Endodermal cell (in vitro differentiated cells): ENCODE measurements at regions not wholly inside any gene's neighbourhood (a gene's known extent, or its start where the extent isn't known, plus 50 kb on each side); places are given as distances from the start of the nearest gene placed in this dataset.

Experiments used
- DNase-seq: peaks from one replicate; pipeline ENCODE4 v3.0.0-alpha.2; 2017
- H3K27ac ChIP-seq: 2 replicates; pipeline ENCODE4 v1.5.1; 2013; ENCODE audit warnings: mild to moderate bottlenecking, low read depth, low read length, moderate library complexity
- H3K27me3 ChIP-seq: 2 replicates; pipeline ENCODE4 v1.6.1; 2013; ENCODE audit warnings: mild to moderate bottlenecking, low read length, moderate library complexity; ENCODE audit not compliant: insufficient read depth, control insufficient read depth, poor library complexity, severe bottlenecking
- H3K36me3 ChIP-seq: 2 replicates; pipeline ENCODE4 v1.7.0; 2013; ENCODE audit warnings: mild to moderate bottlenecking, low read length, moderate library complexity; ENCODE audit not compliant: control insufficient read depth, insufficient read depth
- H3K4me1 ChIP-seq: one replicate; pipeline ENCODE4 v1.7.0; 2013; ENCODE audit warnings: low read length; ENCODE audit not compliant: control insufficient read depth, insufficient read depth
- H3K4me3 ChIP-seq: 2 replicates; pipeline ENCODE4 v1.5.1; 2013; ENCODE audit warnings: mild to moderate bottlenecking, low read length, moderate library complexity
- H3K9ac ChIP-seq: 2 replicates; pipeline ENCODE4 v1.6.1; 2013; ENCODE audit warnings: mild to moderate bottlenecking, low read length, moderate library complexity; ENCODE audit not compliant: poor library complexity, severe bottlenecking; ENCODE audit errors: extremely low read depth
- H3K9me3 ChIP-seq: 2 replicates; pipeline ENCODE4 v1.6.1; 2013; ENCODE audit warnings: mild to moderate bottlenecking, low read length, moderate library complexity; ENCODE audit not compliant: control insufficient read depth
- H3K27ac Mint-ChIP-seq: 2 replicates; pipeline ENCODE4 v1.8.0; 2020; ENCODE audit warnings: mixed read lengths
- H3K27me3 Mint-ChIP-seq: 2 replicates; pipeline ENCODE4 v1.8.0; 2021; ENCODE audit warnings: mild to moderate bottlenecking, mixed read lengths; ENCODE audit not compliant: insufficient read depth
- H3K36me3 Mint-ChIP-seq: 2 replicates; pipeline ENCODE4 v1.8.0; 2020; ENCODE audit warnings: low read depth, mixed read lengths
- H3K4me1 Mint-ChIP-seq: 2 replicates; pipeline ENCODE4 v1.8.0; 2020; ENCODE audit warnings: mixed read lengths
- H3K4me3 Mint-ChIP-seq: 2 replicates; pipeline ENCODE4 v1.8.0; 2020; ENCODE audit warnings: mild to moderate bottlenecking, moderate library complexity, mixed read lengths
- H3K9me3 Mint-ChIP-seq: 2 replicates; pipeline ENCODE4 v1.8.0; 2020; ENCODE audit warnings: mild to moderate bottlenecking, mixed read lengths
- WGBS, 2 experiments: methylation state at CpG; one replicate each; pipeline versions ENCODE4 v1.1.5 to v1.1.7; 2013; ENCODE audit warnings: missing lambda C conversion rate in 2 of 2, mixed read lengths in 1 of 2; ENCODE audit not compliant: insufficient coverage in 1 of 2, insufficient read length in 1 of 2; 5-methylcytosine and 5-hydroxymethylcytosine counted together
- TF ChIP-seq, protein P1 (sequence below): fragments of 200-600 bp; sonication (generic); conservative IDR thresholded peaks from 2 replicates; pipeline ENCODE4 v1.5.0; 2021; ENCODE audit warnings: antibody characterized with exemption, mild to moderate bottlenecking

DNA sequence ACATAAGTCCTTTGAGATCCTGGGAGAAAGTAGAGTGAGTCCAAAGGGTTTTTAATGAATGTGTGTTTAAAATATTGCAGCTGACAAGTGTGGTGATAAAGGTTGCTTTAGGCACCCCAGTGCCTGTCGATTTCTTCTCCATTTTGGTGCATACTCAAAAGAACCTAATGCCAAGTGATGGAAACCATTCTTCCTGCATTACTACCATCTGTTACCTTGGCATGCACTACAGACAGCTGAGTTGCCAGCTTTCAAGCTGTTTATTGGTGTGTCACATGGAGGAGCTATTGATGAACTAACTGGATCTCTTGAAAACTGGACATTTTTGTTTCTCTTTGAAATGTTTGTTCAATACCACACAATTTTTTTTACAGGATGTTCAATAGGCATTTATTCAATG is 350.0 kb downstream of the AKAIN1 start:
- no peaks in the 10 kb centered on the region for H3K36me3 ChIP-seq
- Mint-ChIP-seq H3K27ac (no peak overlapping the region), H3K27me3 (no peaks in the 10 kb centered on the region), H3K4me3 (no peak overlapping the region), H3K9me3 (peaks cover 7% of the 10 kb centered on the region), H3K4me1 (peaks cover 15% of the 10 kb centered on the region), H3K36me3 (no peaks in the 10 kb centered on the region)
- H3K27me3 ChIP-seq, result no peaks in the 10 kb centered on the region
- no peak overlapping the region for H3K27ac ChIP-seq
- no peaks in the 10 kb centered on the region for H3K9me3 ChIP-seq
- no peak for DNase-seq
- TF ChIP-seq, protein P1, sequence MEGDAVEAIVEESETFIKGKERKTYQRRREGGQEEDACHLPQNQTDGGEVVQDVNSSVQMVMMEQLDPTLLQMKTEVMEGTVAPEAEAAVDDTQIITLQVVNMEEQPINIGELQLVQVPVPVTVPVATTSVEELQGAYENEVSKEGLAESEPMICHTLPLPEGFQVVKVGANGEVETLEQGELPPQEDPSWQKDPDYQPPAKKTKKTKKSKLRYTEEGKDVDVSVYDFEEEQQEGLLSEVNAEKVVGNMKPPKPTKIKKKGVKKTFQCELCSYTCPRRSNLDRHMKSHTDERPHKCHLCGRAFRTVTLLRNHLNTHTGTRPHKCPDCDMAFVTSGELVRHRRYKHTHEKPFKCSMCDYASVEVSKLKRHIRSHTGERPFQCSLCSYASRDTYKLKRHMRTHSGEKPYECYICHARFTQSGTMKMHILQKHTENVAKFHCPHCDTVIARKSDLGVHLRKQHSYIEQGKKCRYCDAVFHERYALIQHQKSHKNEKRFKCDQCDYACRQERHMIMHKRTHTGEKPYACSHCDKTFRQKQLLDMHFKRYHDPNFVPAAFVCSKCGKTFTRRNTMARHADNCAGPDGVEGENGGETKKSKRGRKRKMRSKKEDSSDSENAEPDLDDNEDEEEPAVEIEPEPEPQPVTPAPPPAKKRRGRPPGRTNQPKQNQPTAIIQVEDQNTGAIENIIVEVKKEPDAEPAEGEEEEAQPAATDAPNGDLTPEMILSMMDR, result no peak
- no peak overlapping the region for H3K9ac ChIP-seq
- no peak overlapping the region for H3K4me3 ChIP-seq
- 96 to 100% methylated on average over 1 of the region's 1 CpG for WGBS, 2 experiments
- no peaks in the 10 kb centered on the region for H3K4me1 ChIP-seq

DNA sequence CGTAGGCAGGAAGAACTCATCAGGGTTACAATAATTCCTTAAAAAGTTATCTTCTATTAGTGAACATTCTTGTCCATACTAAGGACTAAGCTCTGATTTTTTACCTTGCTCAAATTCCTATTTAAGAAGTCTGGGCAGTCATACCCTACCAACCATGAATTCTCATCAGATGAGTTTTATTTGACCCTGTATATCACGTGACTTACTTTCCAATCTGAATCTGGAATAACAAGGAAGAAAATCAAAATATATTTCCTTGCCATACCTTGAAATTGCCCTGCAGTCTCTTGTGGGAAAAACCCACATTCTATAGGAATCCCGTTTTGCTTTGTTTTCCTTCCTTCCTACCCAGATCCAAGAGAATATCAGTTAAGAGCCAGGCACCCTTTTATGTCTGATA is 352.7 kb downstream of the AKAIN1 start:
- Mint-ChIP-seq H3K27ac (no peak overlapping the region), H3K36me3 (no peaks in the 10 kb centered on the region), H3K27me3 (no peaks in the 10 kb centered on the region), H3K4me3 (no peak overlapping the region), H3K9me3 (peaks cover 7% of the 10 kb centered on the region), H3K4me1 (peaks cover 19% of the 10 kb centered on the region)
- Histone ChIP-seq H3K4me3 (no peak overlapping the region), H3K36me3 (no peaks in the 10 kb centered on the region), H3K4me1 (no peaks in the 10 kb centered on the region), H3K27me3 (no peaks in the 10 kb centered on the region), H3K9ac (no peak overlapping the region), H3K9me3 (no peaks in the 10 kb centered on the region), H3K27ac (no peak overlapping the region)
- 84 to 88% methylated on average over 1 to 3 of the region's 3 CpGs for WGBS, 2 experiments
- no peak for DNase-seq
- TF ChIP-seq, protein P1, result no peak

DNA sequence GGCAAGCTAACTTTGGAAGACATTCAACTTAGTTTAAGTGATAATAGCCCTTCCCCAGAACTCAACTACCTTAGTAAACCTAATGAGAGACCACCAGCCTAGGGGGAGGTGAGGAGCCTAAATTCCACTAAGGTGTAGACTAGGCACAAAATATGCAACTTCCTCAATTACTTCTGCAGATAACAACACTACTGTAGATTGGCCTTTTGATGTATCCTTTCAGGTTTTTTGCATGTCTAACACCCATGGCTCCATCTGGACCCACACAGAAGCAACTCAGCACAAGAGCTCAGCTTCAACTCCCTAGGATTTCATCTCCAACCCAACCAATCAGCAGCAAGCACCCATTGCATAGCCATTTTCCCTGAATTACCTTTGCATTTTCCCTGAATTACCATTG is 353.3 kb downstream of the AKAIN1 start:
- Histone ChIP-seq H3K9ac (no peak overlapping the region), H3K27me3 (no peaks in the 10 kb centered on the region), H3K9me3 (no peaks in the 10 kb centered on the region), H3K4me1 (no peaks in the 10 kb centered on the region), H3K4me3 (no peak overlapping the region), H3K36me3 (no peaks in the 10 kb centered on the region), H3K27ac (no peak overlapping the region)
- H3K4me3 Mint-ChIP-seq, result no peak overlapping the region
- H3K27me3 Mint-ChIP-seq, result no peaks in the 10 kb centered on the region
- peaks cover 21% of the 10 kb centered on the region for H3K4me1 Mint-ChIP-seq
- TF ChIP-seq, protein P1, result no peak
- H3K9me3 Mint-ChIP-seq, result peaks cover 7% of the 10 kb centered on the region
- peak; percentile 58 for DNase-seq
- H3K27ac Mint-ChIP-seq, result peak overlapping the region; percentile 15
- H3K36me3 Mint-ChIP-seq, result no peaks in the 10 kb centered on the region
